ENCODE measurements at regions not wholly inside any gene's neighbourhood (a gene's known extent, or its start where the extent isn't known, plus 50 kb on each side); places are given as distances from the start of the nearest gene placed in this dataset.

DNA sequence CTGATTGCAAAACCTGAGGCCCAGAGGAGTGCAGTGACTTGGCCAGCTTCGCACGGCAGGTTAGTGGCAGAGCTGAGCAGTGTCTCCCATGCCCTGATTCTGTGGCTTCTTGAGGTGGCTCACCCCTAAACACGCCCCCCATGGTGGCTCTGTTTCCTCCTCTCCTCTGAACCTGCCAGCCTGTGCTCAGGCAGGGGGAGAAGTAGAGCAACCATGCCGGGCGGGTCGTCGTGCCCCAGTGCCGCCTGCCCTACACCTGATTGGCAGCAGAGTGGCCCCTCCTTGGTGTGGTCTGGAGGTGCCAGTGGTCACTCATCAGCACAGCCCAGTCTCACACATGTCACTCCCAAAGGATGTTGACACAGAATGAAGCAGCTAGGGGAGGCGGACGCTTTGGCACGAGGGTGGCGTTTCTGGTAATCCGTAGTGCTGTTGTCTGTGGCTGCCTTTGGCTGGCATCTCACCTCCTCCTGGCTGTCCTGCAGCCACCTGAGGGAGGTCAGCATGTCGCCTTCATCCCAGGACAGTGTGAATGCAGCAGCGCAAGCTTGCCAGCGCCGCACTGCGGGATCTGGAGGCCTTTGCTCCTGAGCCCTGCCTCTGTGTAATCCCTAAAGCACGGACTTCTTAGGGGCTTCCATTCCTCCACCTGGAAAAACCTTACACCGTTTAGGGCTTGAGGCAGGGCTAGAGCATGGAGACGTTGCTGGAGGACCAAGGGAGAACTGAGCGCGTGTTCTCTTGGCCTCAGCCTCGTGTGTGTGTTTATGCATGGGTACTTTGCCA is 294.7 kb downstream of the SEC14L1 start:
- no peaks in the 10 kb centered on the region for H3K27me3 ChIP-seq (ENCODE audit: insufficient read depth, low read length, poor library complexity)
- peak overlapping the region; percentile 71 for H3K23ac ChIP-seq (ENCODE audit: low read length)
- H3K9ac ChIP-seq (ENCODE audit: low read length) = peak overlapping the region; percentile 59
- no peaks in the 10 kb centered on the region for H3K36me3 ChIP-seq (ENCODE audit: control insufficient read depth, insufficient read depth, low read length)
- peak overlapping the region; percentile 30 for H3K4me2 ChIP-seq (ENCODE audit: low read length)
- no peak overlapping the region for H2AK5ac ChIP-seq (ENCODE audit: low read length)
- peaks cover 46% of the 10 kb centered on the region for H3K79me1 ChIP-seq (ENCODE audit: low read length)
- no CpG with 5 or more reads among the region's 24 CpGs for WGBS (ENCODE audit: extremely low coverage, insufficient coverage, low lambda C conversion rate)
- peak overlapping the region; percentile 58 for H2BK5ac ChIP-seq (ENCODE audit: low read length)
- H3K4ac ChIP-seq (ENCODE audit: low read depth, low read length) = no peak overlapping the region
- no peak overlapping the region for H2BK120ac ChIP-seq (ENCODE audit: low read depth, low read length)
- DNase-seq = no peak
- no peak overlapping the region for H2BK15ac ChIP-seq (replicated peaks; ENCODE audit: low read depth)
- no peak overlapping the region for H4K5ac ChIP-seq (ENCODE audit: low read length)
- H3K4me1 ChIP-seq (ENCODE audit: control insufficient read depth, low read depth, low read length) = peaks cover 23% of the 10 kb centered on the region
- peak overlapping the region; percentile 49 for H3K27ac ChIP-seq (ENCODE audit: low read depth, low read length)
- peak overlapping the region; percentile 9 for H3K18ac ChIP-seq (ENCODE audit: low read length)
- no peak overlapping the region for H4K8ac ChIP-seq (ENCODE audit: low read depth, low read length)
- H3K79me2 ChIP-seq (ENCODE audit: control insufficient read depth, insufficient read depth, low read length) = peaks cover 39% of the 10 kb centered on the region
- H3K4me3 ChIP-seq (ENCODE audit: low read length) = no peak overlapping the region
- H3K56ac ChIP-seq (ENCODE audit: low read length) = peak overlapping the region; percentile 80

DNA sequence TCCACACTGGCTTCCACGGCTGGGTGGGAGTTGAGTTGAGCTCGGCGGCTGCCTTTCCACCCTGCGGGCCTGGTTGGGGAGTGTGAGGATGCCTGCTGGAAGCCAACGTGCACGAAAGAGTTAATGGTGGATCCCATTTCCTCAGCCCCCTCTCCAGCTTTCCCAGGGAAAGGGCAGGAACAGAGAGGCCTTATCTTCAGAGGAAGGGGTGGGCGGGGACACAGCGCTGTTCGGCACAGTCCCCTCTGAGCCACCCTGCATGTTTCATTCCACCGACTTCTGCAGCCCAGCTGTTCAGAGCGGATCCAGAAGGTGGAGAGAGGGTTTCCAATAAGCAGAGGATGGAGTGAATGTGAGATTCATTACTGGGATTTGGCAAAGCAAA is 295.3 kb downstream of the SEC14L1 start:
- H3K4me1 ChIP-seq (ENCODE audit: control insufficient read depth, low read depth, low read length) = peaks cover 23% of the 10 kb centered on the region

DNA sequence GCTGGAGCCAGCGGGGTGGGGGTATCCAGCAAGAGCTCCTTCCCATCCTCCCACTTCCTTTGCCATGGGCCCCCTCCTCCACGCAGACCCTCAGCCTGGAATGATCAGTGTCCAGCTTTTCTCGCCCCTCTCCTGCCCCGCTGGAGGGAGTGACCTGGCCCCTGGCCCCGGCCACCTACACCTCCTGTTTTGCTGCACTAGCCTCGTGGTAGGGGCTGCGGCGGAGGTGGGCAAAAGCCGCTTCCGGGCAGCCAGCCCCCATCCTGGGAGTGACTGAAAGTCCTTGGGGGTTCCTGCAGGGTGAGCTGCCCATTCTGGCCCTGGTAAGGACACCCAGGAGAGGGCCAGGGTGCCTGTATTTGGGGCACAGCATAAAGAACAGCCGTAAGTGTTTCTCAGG is 295.7 kb downstream of the SEC14L1 start:
- DNase-seq = no peak
- Histone ChIP-seq H2BK120ac (ENCODE audit: low read depth, low read length) (no peak overlapping the region), H3K4ac (ENCODE audit: low read depth, low read length) (peak overlapping the region; percentile 48), H3K18ac (ENCODE audit: low read length) (peak overlapping the region; percentile 52), H3K79me1 (ENCODE audit: low read length) (peaks cover 52% of the 10 kb centered on the region), H3K23ac (ENCODE audit: low read length) (no peak overlapping the region), H3K9ac (ENCODE audit: low read length) (peak overlapping the region; percentile 41), H3K27me3 (ENCODE audit: insufficient read depth, low read length, poor library complexity) (no peaks in the 10 kb centered on the region), H4K8ac (ENCODE audit: low read depth, low read length) (no peak overlapping the region), H4K5ac (ENCODE audit: low read length) (no peak overlapping the region), H3K4me2 (ENCODE audit: low read length) (no peak overlapping the region), H3K27ac (ENCODE audit: low read depth, low read length) (no peak overlapping the region), H2BK5ac (ENCODE audit: low read length) (peak overlapping the region; percentile 25), H3K4me1 (ENCODE audit: control insufficient read depth, low read depth, low read length) (peaks cover 23% of the 10 kb centered on the region), H2BK15ac (replicated peaks; ENCODE audit: low read depth) (no peak overlapping the region), H3K36me3 (ENCODE audit: control insufficient read depth, insufficient read depth, low read length) (no peaks in the 10 kb centered on the region), H2AK5ac (ENCODE audit: low read length) (no peak overlapping the region), H3K56ac (ENCODE audit: low read length) (peak overlapping the region; percentile 51), H3K4me3 (ENCODE audit: low read length) (no peak overlapping the region), H3K79me2 (ENCODE audit: control insufficient read depth, insufficient read depth, low read length) (peaks cover 40% of the 10 kb centered on the region)
- no CpG with 5 or more reads among the region's 11 CpGs for WGBS (ENCODE audit: extremely low coverage, insufficient coverage, low lambda C conversion rate)

More for the DNA sequence above, 295.3 kb downstream of the SEC14L1 start:
- no peak overlapping the region for H2BK15ac ChIP-seq (replicated peaks; ENCODE audit: low read depth)
- no peak overlapping the region for H4K5ac ChIP-seq (ENCODE audit: low read length)
- no peak overlapping the region for H2AK5ac ChIP-seq (ENCODE audit: low read length)
- H3K9ac ChIP-seq (ENCODE audit: low read length) = peak overlapping the region; percentile 59
- H3K23ac ChIP-seq (ENCODE audit: low read length) = no peak overlapping the region
- H3K4me2 ChIP-seq (ENCODE audit: low read length) = peak overlapping the region; percentile 30
- peak overlapping the region; percentile 58 for H2BK5ac ChIP-seq (ENCODE audit: low read length)
- H3K79me2 ChIP-seq (ENCODE audit: control insufficient read depth, insufficient read depth, low read length) = peaks cover 41% of the 10 kb centered on the region
- peak; percentile 91 for DNase-seq
- H3K4me3 ChIP-seq (ENCODE audit: low read length) = no peak overlapping the region
- H3K36me3 ChIP-seq (ENCODE audit: control insufficient read depth, insufficient read depth, low read length) = no peaks in the 10 kb centered on the region
- H3K79me1 ChIP-seq (ENCODE audit: low read length) = peaks cover 48% of the 10 kb centered on the region
- no CpG with 5 or more reads among the region's 11 CpGs for WGBS (ENCODE audit: extremely low coverage, insufficient coverage, low lambda C conversion rate)
- H3K56ac ChIP-seq (ENCODE audit: low read length) = peak overlapping the region; percentile 80
- peak overlapping the region; percentile 52 for H3K18ac ChIP-seq (ENCODE audit: low read length)
- H3K27ac ChIP-seq (ENCODE audit: low read depth, low read length) = peak overlapping the region; percentile 49
- no peak overlapping the region for H2BK120ac ChIP-seq (ENCODE audit: low read depth, low read length)
- no peak overlapping the region for H4K8ac ChIP-seq (ENCODE audit: low read depth, low read length)
- H3K27me3 ChIP-seq (ENCODE audit: insufficient read depth, low read length, poor library complexity) = no peaks in the 10 kb centered on the region
- no peak overlapping the region for H3K4ac ChIP-seq (ENCODE audit: low read depth, low read length)

DNA sequence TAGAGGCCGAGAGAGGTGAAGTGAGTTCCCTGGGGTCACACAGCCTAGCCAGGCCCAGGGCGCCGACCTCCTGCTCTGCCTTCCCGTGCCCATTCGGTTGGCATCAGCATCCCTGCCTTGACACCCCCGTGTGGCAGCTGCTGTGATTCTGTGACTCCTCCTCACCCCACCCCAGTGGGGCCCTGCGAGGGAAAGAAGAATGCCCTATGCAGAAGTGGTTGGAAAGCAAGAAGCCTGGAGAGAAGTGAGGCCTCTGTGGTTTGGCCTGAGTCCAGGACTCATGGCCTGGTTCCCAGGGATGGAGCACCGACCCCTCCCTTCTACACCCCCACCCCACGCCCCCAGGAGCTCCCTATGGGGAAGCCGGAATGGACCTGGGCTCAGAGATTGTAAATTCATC is 296.2 kb downstream of the SEC14L1 start:
- H3K27ac ChIP-seq (ENCODE audit: low read depth, low read length) = no peak overlapping the region
- H3K4me1 ChIP-seq (ENCODE audit: control insufficient read depth, low read depth, low read length) = peaks cover 23% of the 10 kb centered on the region

DNA sequence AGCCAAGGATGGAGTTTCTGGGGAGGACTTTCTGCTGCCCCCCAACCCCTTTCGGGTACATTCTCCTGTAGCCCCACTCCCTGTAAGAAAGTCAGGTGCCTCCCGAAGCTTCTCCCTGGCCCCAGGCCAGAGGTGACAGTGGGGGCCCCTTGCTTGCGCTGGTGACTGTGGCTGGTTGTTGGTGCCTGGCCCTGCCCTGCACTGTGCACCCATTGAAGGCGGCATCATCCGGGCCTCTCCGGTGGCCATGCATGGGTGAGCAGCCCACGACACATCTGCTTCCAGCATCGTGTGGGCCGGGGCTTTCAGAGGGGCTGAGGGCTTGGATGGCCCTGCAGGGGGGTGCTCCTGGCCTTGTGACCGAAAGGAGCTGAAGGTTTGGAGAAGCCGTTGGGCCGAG is 297.0 kb downstream of the SEC14L1 start:
- no peak overlapping the region for H2BK15ac ChIP-seq (replicated peaks; ENCODE audit: low read depth)
- H3K27ac ChIP-seq (ENCODE audit: low read depth, low read length) = no peak overlapping the region
- H3K56ac ChIP-seq (ENCODE audit: low read length) = no peak overlapping the region
- peaks cover 36% of the 10 kb centered on the region for H3K79me2 ChIP-seq (ENCODE audit: control insufficient read depth, insufficient read depth, low read length)
- no peak overlapping the region for H2AK5ac ChIP-seq (ENCODE audit: low read length)
- no peak overlapping the region for H4K8ac ChIP-seq (ENCODE audit: low read depth, low read length)
- no peaks in the 10 kb centered on the region for H3K36me3 ChIP-seq (ENCODE audit: control insufficient read depth, insufficient read depth, low read length)
- DNase-seq = no peak
- no peaks in the 10 kb centered on the region for H3K27me3 ChIP-seq (ENCODE audit: insufficient read depth, low read length, poor library complexity)
- no peak overlapping the region for H2BK120ac ChIP-seq (ENCODE audit: low read depth, low read length)
- no CpG with 5 or more reads among the region's 12 CpGs for WGBS (ENCODE audit: extremely low coverage, insufficient coverage, low lambda C conversion rate)
- no peak overlapping the region for H3K4me3 ChIP-seq (ENCODE audit: low read length)
- peaks cover 15% of the 10 kb centered on the region for H3K4me1 ChIP-seq (ENCODE audit: control insufficient read depth, low read depth, low read length)
- no peak overlapping the region for H2BK5ac ChIP-seq (ENCODE audit: low read length)
- H3K23ac ChIP-seq (ENCODE audit: low read length) = no peak overlapping the region
- no peak overlapping the region for H3K4ac ChIP-seq (ENCODE audit: low read depth, low read length)
- no peak overlapping the region for H3K9ac ChIP-seq (ENCODE audit: low read length)
- peaks cover 46% of the 10 kb centered on the region for H3K79me1 ChIP-seq (ENCODE audit: low read length)
- no peak overlapping the region for H3K18ac ChIP-seq (ENCODE audit: low read length)
- H4K5ac ChIP-seq (ENCODE audit: low read length) = no peak overlapping the region
- H3K4me2 ChIP-seq (ENCODE audit: low read length) = no peak overlapping the region

More for the DNA sequence above, 296.2 kb downstream of the SEC14L1 start:
- peaks cover 51% of the 10 kb centered on the region for H3K79me1 ChIP-seq (ENCODE audit: low read length)
- H3K9ac ChIP-seq (ENCODE audit: low read length) = peak overlapping the region; percentile 41
- H3K4me2 ChIP-seq (ENCODE audit: low read length) = no peak overlapping the region
- H3K18ac ChIP-seq (ENCODE audit: low read length) = no peak overlapping the region
- H2BK120ac ChIP-seq (ENCODE audit: low read depth, low read length) = no peak overlapping the region
- H3K4me3 ChIP-seq (ENCODE audit: low read length) = no peak overlapping the region
- H3K56ac ChIP-seq (ENCODE audit: low read length) = peak overlapping the region; percentile 51
- no peak overlapping the region for H2BK15ac ChIP-seq (replicated peaks; ENCODE audit: low read depth)
- H2AK5ac ChIP-seq (ENCODE audit: low read length) = no peak overlapping the region
- H3K36me3 ChIP-seq (ENCODE audit: control insufficient read depth, insufficient read depth, low read length) = no peaks in the 10 kb centered on the region
- H3K79me2 ChIP-seq (ENCODE audit: control insufficient read depth, insufficient read depth, low read length) = peaks cover 39% of the 10 kb centered on the region
- no CpG with 5 or more reads among the region's 10 CpGs for WGBS (ENCODE audit: extremely low coverage, insufficient coverage, low lambda C conversion rate)
- H4K5ac ChIP-seq (ENCODE audit: low read length) = no peak overlapping the region
- no peaks in the 10 kb centered on the region for H3K27me3 ChIP-seq (ENCODE audit: insufficient read depth, low read length, poor library complexity)
- DNase-seq = no peak
- no peak overlapping the region for H4K8ac ChIP-seq (ENCODE audit: low read depth, low read length)
- H3K4ac ChIP-seq (ENCODE audit: low read depth, low read length) = no peak overlapping the region
- H2BK5ac ChIP-seq (ENCODE audit: low read length) = no peak overlapping the region
- H3K23ac ChIP-seq (ENCODE audit: low read length) = no peak overlapping the region

Measured in mesendoderm (in vitro differentiated cells).